GM04504 (cell line): ENCODE measurements at regions not wholly inside any gene's neighbourhood (a gene's known extent, or its start where the extent isn't known, plus 50 kb on each side); places are given as distances from the start of the nearest gene placed in this dataset.

ENCODE experiments used
- DNase-seq: peaks from one replicate; pipeline ENCODE4 v3.0.0-alpha.2; 2012; ENCODE audit warnings: low read depth

GRCh38 chr20:8073024-8073832 is 53.7 kb upstream of the TMX4 start:
- peak; percentile 61 for DNase-seq

- DNase-seq, result no peak
Measured at GRCh38 chr20:8074931-8075330, 55.4 kb upstream of the TMX4 start.

DNA sequence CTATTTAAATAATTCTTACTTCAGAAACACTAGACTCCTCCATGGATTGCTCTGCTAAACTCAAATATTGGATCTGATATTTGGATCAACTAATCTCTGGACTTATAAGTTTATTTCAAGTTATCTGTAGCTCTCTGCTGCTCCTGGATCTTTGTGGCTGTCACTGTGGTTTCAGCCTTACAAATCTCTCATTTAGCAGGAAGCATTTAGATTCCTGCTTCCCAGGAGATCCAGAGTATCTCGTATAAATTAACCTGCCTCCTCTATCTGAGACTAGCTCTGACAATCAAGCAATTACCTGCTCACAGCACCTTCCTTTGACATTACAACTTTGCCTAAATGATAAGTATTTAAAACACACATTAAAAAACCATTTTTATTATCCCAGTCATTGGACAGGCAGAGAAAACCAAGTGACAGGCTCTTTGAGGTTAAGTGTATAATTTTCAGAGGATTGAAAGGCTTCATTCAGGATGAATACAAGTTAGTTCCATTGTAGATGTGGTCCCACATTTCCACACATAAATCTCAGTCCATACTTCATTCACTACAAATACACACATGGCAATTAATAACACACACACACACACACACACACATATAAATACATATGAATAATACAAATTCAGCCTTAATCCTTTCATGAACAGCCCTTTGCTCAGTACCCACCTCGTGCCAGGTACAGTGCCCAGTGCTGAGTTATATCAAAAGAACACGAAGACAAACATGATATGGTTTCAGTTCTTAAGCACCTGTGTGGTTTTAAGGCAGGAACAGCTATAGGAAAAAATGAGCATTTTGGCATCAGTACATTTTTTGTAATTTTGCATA is 55.5 kb upstream of the PLCB1 start:
- no peak for DNase-seq

DNA sequence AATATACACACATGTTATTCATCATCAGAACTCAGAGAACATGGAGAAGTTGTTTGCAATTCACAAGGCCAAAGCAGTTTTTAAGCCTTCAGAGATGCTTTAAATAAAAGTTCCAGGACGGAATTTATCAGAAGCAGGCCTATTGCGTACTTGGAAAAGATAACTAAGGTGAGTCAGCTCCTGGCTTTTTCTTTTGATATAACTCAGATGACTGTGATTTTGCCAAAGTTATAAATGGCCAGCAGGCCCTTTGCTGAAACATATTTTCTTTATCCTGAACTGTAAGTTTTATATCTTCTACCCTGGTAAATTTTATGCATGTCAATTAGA is 55.0 kb upstream of the PLCB1 start:
- DNase-seq, result no peak

DNA sequence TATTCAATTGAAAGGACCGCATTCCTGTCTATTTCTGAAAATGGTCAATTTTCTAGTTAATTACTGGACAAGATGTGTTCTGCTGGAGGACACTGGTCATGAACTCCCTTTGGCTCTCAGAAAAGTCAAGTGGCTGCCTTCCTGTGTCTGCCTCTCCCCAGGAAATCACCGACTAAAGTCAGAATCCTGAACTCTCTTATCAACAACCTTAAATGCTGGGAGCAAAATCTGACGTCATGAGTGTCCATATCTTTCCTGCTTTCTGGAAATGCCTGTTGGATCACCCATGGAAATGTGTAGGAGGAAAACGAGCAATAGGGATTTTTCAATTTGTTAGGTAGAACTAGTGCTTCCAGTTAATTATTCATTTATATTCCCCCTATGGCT is 53.5 kb upstream of the PLCB1 start:
- DNase-seq, result no peak

DNA sequence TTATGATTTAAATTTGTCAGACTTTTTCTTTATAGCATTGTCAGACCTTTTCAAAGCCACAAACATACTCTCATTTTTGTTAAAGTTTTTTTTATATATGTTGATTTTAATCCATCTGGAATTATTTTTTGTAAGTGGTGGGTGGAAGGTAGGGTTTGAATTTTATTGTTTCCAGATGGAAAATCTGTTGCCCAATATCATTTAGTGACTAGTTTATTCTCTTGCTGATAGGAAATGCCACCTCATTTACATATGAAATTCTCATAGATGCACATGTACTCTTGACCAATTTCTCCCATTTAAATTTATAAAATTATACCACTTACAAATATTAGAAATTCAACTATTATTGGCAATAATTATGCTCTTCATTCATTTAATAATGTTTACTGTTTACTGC is 52.1 kb upstream of the PLCB1 start:
- DNase-seq, result no peak

DNA sequence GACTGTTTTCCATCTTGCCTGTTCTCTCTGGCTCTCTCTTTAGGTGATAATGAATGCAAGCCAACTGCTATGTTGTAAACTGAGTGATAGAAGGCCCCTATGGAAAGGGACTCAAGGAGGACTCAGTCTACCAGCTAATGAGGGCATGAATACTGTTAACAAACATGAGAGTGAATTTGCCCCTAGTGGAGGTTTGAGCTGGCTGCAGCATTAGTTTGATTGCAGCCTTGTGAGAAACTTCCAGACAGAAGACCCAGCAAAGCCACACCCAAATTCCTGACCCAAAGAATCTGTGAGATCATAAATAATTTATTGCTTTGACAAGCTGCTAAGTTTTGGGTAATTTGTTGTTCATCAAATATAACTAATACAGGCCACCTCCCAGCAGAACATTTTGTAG is 50.0 kb upstream of the PLCB1 start:
- no peak for DNase-seq
